ENCODE measurements at regions not wholly inside any gene's neighbourhood (a gene's known extent, or its start where the extent isn't known, plus 50 kb on each side); places are given as distances from the start of the nearest gene placed in this dataset.

GRCh38 chr11:69553416-69554357 lies 72.2 kb downstream of the LINC01488 start:
- no peak overlapping the region for H3K4me3 ChIP-seq (ENCODE audit: low read depth, low read length)
- no peaks in the 10 kb centered on the region for H3K36me3 ChIP-seq (ENCODE audit: control insufficient read depth, insufficient read depth, low read length)
- DNase-seq (ENCODE audit: low read depth) (no peak), FAIRE-seq (no peak)
- no peaks in the 10 kb centered on the region for H3K27me3 ChIP-seq (ENCODE audit: control insufficient read depth, insufficient read depth, low read length)
- TF ChIP-seq CTCF (IDR thresholded peaks at IDR 0.05; ENCODE audit: insufficient read depth, low read length, severe bottlenecking), result no peak

GRCh38 chr11:69554849-69555248 lies 73.4 kb downstream of the LINC01488 start:
- no peak for DNase-seq (ENCODE audit: low read depth)
- H3K36me3 ChIP-seq (ENCODE audit: control insufficient read depth, insufficient read depth, low read length), result no peaks in the 10 kb centered on the region
- peak; percentile 58 for FAIRE-seq
- H3K27me3 ChIP-seq (ENCODE audit: control insufficient read depth, insufficient read depth, low read length), result no peaks in the 10 kb centered on the region
- no peak for TF ChIP-seq CTCF (IDR thresholded peaks at IDR 0.05; ENCODE audit: insufficient read depth, low read length, severe bottlenecking)
- no peak overlapping the region for H3K4me3 ChIP-seq (ENCODE audit: low read depth, low read length)

- Histone ChIP-seq H3K4me3 (ENCODE audit: low read depth, low read length) (no peak overlapping the region), H3K36me3 (ENCODE audit: control insufficient read depth, insufficient read depth, low read length) (no peaks in the 10 kb centered on the region), H3K27me3 (ENCODE audit: control insufficient read depth, insufficient read depth, low read length) (no peaks in the 10 kb centered on the region)
- DNase-seq (ENCODE audit: low read depth) (no peak), FAIRE-seq (no peak)
- TF ChIP-seq CTCF (IDR thresholded peaks at IDR 0.05; ENCODE audit: insufficient read depth, low read length, severe bottlenecking), result no peak
Measured at GRCh38 chr11:69557266-69557665, 75.8 kb downstream of the LINC01488 start.

GRCh38 chr11:69558519-69558941 lies 77.1 kb downstream of the LINC01488 start:
- FAIRE-seq (no peak), DNase-seq (ENCODE audit: low read depth) (no peak)
- H3K27me3 ChIP-seq (ENCODE audit: control insufficient read depth, insufficient read depth, low read length), result no peaks in the 10 kb centered on the region
- H3K36me3 ChIP-seq (ENCODE audit: control insufficient read depth, insufficient read depth, low read length), result no peaks in the 10 kb centered on the region
- H3K4me3 ChIP-seq (ENCODE audit: low read depth, low read length), result no peak overlapping the region
- no peak for TF ChIP-seq CTCF (IDR thresholded peaks at IDR 0.05; ENCODE audit: insufficient read depth, low read length, severe bottlenecking)

GRCh38 chr11:69559181-69559580 lies 77.7 kb downstream of the LINC01488 start:
- no peak for DNase-seq (ENCODE audit: low read depth)
- H3K27me3 ChIP-seq (ENCODE audit: control insufficient read depth, insufficient read depth, low read length), result no peaks in the 10 kb centered on the region
- H3K4me3 ChIP-seq (ENCODE audit: low read depth, low read length), result no peak overlapping the region
- no peaks in the 10 kb centered on the region for H3K36me3 ChIP-seq (ENCODE audit: control insufficient read depth, insufficient read depth, low read length)
- no peak for TF ChIP-seq CTCF (IDR thresholded peaks at IDR 0.05; ENCODE audit: insufficient read depth, low read length, severe bottlenecking)
- FAIRE-seq, result no peak

All from bronchial epithelial cell (primary cell).